VCaP (cell line): ENCODE measurements at regions not wholly inside any gene's neighbourhood (a gene's known extent, or its start where the extent isn't known, plus 50 kb on each side); places are given as distances from the start of the nearest gene placed in this dataset.

Experiments
- H3K27ac ChIP-seq: fragments of 450-650 bp; 2 replicates; pipeline ENCODE4 v1.5.1; 2017
- CTCF ChIP-seq: fragments of 450-650 bp; conservative IDR thresholded peaks from 2 replicates; pipeline ENCODE4 v1.5.1; 2017; ENCODE audit warnings: mild to moderate bottlenecking, moderate library complexity

- no peak for TF ChIP-seq CTCF
- no peak overlapping the region for H3K27ac ChIP-seq
These were observed 603.9 kb downstream of the PCDH17 start for GRCh38 chr13:58235454-58235853.

- H3K27ac ChIP-seq: no peak overlapping the region
- no peak for TF ChIP-seq CTCF
These were observed 607.6 kb downstream of the PCDH17 start for GRCh38 chr13:58238972-58239773.

- TF ChIP-seq CTCF: no peak
- no peak overlapping the region for H3K27ac ChIP-seq
These were observed 608.3 kb downstream of the PCDH17 start for GRCh38 chr13:58239774-58240268.

GRCh38 chr13:58247080-58247479 is 615.5 kb downstream of the PCDH17 start:
- no peak for TF ChIP-seq CTCF
- no peak overlapping the region for H3K27ac ChIP-seq

GRCh38 chr13:58254943-58255342 is 623.4 kb downstream of the PCDH17 start:
- H3K27ac ChIP-seq: no peak overlapping the region
- TF ChIP-seq CTCF: no peak

GRCh38 chr13:58266271-58266670 is 634.7 kb downstream of the PCDH17 start:
- TF ChIP-seq CTCF: no peak
- H3K27ac ChIP-seq: no peak overlapping the region

- TF ChIP-seq CTCF: no peak
- no peak overlapping the region for H3K27ac ChIP-seq
These were observed 667.1 kb downstream of the PCDH17 start for GRCh38 chr13:58298556-58299135.
